ENCODE measurements at regions not wholly inside any gene's neighbourhood (a gene's known extent, or its start where the extent isn't known, plus 50 kb on each side); places are given as distances from the start of the nearest gene placed in this dataset.
"Not testable (repeated sequence)": the region's sequence is repeated elsewhere in the genome, so short reads cannot be mapped to it uniquely, and the experiment has no call there.

GRCh38 chr14:40025101-40025500 lies 592.9 kb upstream of the FBXO33 start:
- H3K9me3 ChIP-seq: no peaks in the 10 kb centered on the region
- no peaks in the 10 kb centered on the region for H3K27me3 ChIP-seq
- TF ChIP-seq, protein P1, sequence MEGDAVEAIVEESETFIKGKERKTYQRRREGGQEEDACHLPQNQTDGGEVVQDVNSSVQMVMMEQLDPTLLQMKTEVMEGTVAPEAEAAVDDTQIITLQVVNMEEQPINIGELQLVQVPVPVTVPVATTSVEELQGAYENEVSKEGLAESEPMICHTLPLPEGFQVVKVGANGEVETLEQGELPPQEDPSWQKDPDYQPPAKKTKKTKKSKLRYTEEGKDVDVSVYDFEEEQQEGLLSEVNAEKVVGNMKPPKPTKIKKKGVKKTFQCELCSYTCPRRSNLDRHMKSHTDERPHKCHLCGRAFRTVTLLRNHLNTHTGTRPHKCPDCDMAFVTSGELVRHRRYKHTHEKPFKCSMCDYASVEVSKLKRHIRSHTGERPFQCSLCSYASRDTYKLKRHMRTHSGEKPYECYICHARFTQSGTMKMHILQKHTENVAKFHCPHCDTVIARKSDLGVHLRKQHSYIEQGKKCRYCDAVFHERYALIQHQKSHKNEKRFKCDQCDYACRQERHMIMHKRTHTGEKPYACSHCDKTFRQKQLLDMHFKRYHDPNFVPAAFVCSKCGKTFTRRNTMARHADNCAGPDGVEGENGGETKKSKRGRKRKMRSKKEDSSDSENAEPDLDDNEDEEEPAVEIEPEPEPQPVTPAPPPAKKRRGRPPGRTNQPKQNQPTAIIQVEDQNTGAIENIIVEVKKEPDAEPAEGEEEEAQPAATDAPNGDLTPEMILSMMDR (IDR thresholded peaks at IDR 0.05): no peak
- no peaks in the 10 kb centered on the region for H3K4me1 ChIP-seq
- ATAC-seq: no peak
- H3K36me3 ChIP-seq: no peaks in the 10 kb centered on the region
- H3K27ac ChIP-seq: no peak overlapping the region
- intact Hi-C loops (cut with DNase I): no loop called here
- no peak for FAIRE-seq
- 68 to 83% methylated on average over 2 of the region's 2 CpGs for WGBS, 2 donors
- no peak for DNase-seq
- H3K4me3 ChIP-seq: no peak overlapping the region

DNA sequence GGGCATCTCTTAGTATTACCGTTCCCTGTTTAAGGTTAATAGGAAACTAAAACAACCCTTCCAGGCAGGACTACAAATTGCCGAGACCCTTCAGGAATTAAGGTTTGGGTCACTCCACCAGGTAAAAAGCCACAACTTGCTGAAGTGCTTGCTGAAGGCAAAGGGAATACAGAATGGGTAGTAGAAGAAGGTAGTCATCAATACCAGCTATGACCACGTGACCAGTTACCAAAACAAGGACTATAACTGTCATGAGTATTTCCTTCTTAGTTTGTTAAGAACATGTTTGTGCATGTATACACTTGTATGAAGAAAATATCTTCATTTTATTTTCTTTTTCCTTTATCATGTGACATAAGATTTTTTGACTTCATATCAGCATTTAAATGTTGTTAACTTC lies 578.7 kb upstream of the FBXO33 start:
- WGBS, 2 donors: 62 to 64% methylated on average over 3 of the region's 3 CpGs
- Histone ChIP-seq H3K4me1 (no peaks in the 10 kb centered on the region), H3K4me3 (no peak overlapping the region), H3K36me3 (no peaks in the 10 kb centered on the region), H3K27me3 (no peaks in the 10 kb centered on the region), H3K9me3 (no peaks in the 10 kb centered on the region), H3K27ac (no peak overlapping the region)
- TF ChIP-seq, protein P1 (IDR thresholded peaks at IDR 0.05): no peak
- ATAC-seq: no peak
- no peak for DNase-seq
- no peak for FAIRE-seq
- intact Hi-C loops (cut with DNase I): no loop called here

DNA sequence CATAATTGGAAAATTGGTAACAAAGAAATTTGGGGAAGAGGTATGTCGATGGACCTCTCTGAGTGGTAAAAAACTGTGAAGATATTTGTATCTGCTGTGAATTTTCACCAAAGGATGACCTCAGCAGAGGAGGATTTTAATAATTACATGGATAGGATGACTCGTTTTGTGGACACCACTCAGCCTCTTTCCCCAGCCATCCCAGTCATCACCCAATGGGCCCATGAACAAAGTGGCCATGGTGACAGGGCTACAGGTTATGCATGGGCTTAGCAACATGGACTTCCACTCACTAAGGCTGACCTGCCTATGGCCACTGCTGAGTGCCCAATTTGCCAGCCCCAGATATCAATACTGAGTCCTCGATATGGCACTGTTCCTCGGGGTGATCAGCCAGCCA lies 577.5 kb upstream of the FBXO33 start:
- Histone ChIP-seq H3K27me3 (no peaks in the 10 kb centered on the region), H3K27ac (no peak overlapping the region), H3K4me3 (no peak overlapping the region), H3K36me3 (no peaks in the 10 kb centered on the region), H3K9me3 (no peaks in the 10 kb centered on the region), H3K4me1 (no peaks in the 10 kb centered on the region)
- ATAC-seq (no peak), FAIRE-seq (no peak), DNase-seq (no peak)
- WGBS, 2 donors: 78 to 84% methylated on average over 4 of the region's 4 CpGs
- intact Hi-C loops (cut with DNase I): no loop called here
- TF ChIP-seq, protein P1 (IDR thresholded peaks at IDR 0.05): no peak

DNA sequence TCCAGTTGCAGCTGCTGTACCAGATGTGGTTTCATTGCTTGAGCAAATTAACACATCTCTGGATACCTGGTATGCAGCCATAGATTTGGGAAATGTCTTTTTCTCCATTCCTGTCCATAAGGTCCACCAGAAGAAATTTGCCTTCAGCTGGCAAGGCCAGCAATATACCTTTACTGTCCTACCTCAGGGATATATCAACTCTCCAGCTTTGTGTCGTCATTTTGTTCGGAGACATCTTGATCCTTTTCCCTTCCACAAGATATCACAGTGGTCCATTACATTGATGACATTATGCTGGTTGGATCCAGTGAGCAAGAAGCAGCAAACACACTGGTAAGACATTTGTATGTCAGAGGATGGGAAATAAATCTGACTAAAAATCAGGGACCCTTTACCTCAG lies 576.1 kb upstream of the FBXO33 start:
- FAIRE-seq; H3K27ac ChIP-seq; H3K36me3 ChIP-seq; H3K4me1 ChIP-seq; H3K4me3 ChIP-seq; H3K9me3 ChIP-seq; ATAC-seq; DNase-seq; intact Hi-C loops (cut with DNase I); H3K27me3 ChIP-seq: not testable (repeated sequence)
- WGBS, 2 donors: 74 to 85% methylated on average over 2 of the region's 2 CpGs

GRCh38 chr14:40004871-40005500 lies 572.8 kb upstream of the FBXO33 start:
- WGBS, 2 donors: 52 to 73% methylated on average over 3 of the region's 3 CpGs
- intact Hi-C loops (cut with DNase I): no loop called here
- no peaks in the 10 kb centered on the region for H3K36me3 ChIP-seq
- H3K4me1 ChIP-seq: no peaks in the 10 kb centered on the region
- no peak for FAIRE-seq
- no peak for DNase-seq
- H3K9me3 ChIP-seq: no peaks in the 10 kb centered on the region
- ATAC-seq: no peak
- no peak overlapping the region for H3K27ac ChIP-seq
- no peak overlapping the region for H3K4me3 ChIP-seq
- H3K27me3 ChIP-seq: no peaks in the 10 kb centered on the region
- TF ChIP-seq, protein P1 (IDR thresholded peaks at IDR 0.05): no peak

Data from pancreas (tissue), 10 donors.